Skin epidermis (tissue), 12 donors: ENCODE measurements at regions not wholly inside any gene's neighbourhood (a gene's known extent, or its start where the extent isn't known, plus 50 kb on each side); places are given as distances from the start of the nearest gene placed in this dataset.

Experiments
- H3K27ac ChIP-seq, 21 experiments: fragments of 200-600 bp; sonication (generic) in 11 of 21; one replicate each; pipeline ENCODE4 v1.5.0; 2020; ENCODE audit warnings: mild to moderate bottlenecking in 3 of 21, inconsistent platforms in 2 of 21, moderate library complexity in 2 of 21
- H3K4me3 ChIP-seq, 7 experiments: fragments of 200-600 bp; sonication (generic) in 2 of 7; one replicate each; pipeline ENCODE4 v1.5.0; 2020; ENCODE audit warnings: inconsistent platforms in 2 of 7, mild to moderate bottlenecking in 2 of 7, moderate library complexity in 1 of 7

GRCh38 chr18:34567857-34568256 is 142.2 kb upstream of the DTNA start:
- Histone ChIP-seq H3K4me3 (no peak overlapping the region), H3K27ac (no peak overlapping the region)

DNA sequence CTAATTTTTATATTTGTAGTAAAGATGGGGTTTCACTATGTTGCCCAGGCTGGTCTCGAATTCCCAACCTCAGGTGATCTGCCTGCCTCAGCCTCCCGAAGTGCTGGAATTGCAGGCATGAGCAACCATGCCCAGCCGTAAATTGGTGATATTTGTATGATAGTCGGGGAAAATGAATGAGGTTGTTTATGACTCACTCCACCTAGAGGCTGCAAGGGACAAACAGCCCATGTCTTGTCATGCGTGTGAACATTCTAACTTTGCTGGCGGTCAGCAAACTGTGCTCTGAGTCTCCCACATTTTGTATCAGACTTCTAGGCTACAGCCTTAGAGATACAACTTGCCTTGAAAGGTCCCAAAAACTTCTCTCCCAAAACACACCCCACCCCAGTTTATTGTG is 133.5 kb upstream of the DTNA start:
- H3K27ac ChIP-seq, result no peak overlapping the region

DNA sequence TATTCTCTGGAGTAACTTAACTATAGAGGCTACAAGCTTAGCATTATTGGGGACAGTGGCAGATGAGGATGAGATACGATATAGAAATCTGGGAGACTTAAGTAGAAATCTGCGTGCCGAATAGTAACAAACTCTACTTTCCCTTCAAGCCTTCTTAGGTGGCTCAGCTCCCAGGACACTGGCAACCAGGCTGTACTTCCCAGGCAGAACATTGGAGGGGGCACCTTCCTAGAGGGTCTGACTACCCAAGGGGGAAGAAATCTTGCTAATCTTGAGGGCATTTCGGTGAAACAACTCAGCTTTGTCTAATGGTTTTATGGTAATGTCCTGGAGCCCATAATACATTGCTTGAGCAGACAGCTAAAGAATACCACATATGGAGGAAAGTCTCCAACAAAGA is 126.2 kb upstream of the DTNA start:
- no peak overlapping the region for H3K4me3 ChIP-seq
- no peak overlapping the region for H3K27ac ChIP-seq

More for the DNA sequence above, 133.5 kb upstream of the DTNA start:
- H3K4me3 ChIP-seq, result no peak overlapping the region

GRCh38 chr18:34590503-34590902 is 119.6 kb upstream of the DTNA start:
- H3K4me3 ChIP-seq, result no peak overlapping the region
- H3K27ac ChIP-seq, result no peak overlapping the region

GRCh38 chr18:34591920-34592444 is 118.1 kb upstream of the DTNA start:
- no peak overlapping the region for H3K4me3 ChIP-seq
- H3K27ac ChIP-seq, result no peak overlapping the region

DNA sequence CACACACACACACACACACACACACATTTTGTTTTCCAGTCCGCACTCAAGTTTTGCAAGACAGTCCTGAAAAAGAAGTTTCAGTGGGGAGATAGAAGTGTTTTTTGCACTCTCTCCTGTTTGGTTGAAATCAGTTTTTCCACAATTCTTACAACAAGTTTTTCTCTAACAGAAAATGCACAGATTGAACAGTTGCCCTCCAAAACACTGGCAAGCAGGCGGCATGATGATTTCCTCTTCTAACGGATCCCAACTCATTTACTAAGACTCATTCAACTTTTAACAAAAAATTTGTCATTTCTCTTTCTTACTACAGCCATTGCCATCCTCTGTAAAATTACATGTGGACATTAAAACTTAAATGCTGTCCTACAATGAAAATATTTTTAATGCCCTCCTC is 117.6 kb upstream of the DTNA start:
- no peak overlapping the region for H3K4me3 ChIP-seq

GRCh38 chr18:34592961-34593382 is 117.1 kb upstream of the DTNA start:
- peak overlapping the region in 2 of 21 experiments; percentile 12 to 25 for H3K27ac ChIP-seq
- peak overlapping the region in 2 of 7 experiments; percentile 1 to 11 for H3K4me3 ChIP-seq

More for the DNA sequence above, 117.6 kb upstream of the DTNA start:
- H3K27ac ChIP-seq, result peak overlapping the region in 1 of 21 experiments; percentile 25

GRCh38 chr18:34594266-34594665 is 115.8 kb upstream of the DTNA start:
- H3K4me3 ChIP-seq, result no peak overlapping the region
- H3K27ac ChIP-seq, result no peak overlapping the region

DNA sequence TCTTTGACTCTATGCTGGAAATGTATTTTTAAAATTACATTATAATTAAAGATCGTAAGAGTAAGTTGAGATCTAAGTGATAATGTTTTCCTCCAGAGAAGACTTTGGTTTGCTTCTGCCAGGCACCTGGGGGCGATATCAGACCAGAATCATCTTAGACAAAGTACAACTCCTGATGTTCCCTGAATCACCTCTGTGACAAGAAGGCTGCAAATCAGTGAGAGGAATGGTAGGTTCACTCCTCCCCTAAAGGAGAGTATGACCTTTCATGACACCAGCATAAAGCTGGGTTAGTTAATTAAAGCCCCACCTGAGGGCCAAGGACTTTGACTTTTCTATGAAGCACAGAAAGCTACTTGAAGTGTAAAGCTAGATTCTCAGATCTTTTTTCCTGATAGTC is 114.4 kb upstream of the DTNA start:
- Histone ChIP-seq H3K4me3 (no peak overlapping the region), H3K27ac (no peak overlapping the region)

GRCh38 chr18:34598120-34598635 is 111.9 kb upstream of the DTNA start:
- no peak overlapping the region for H3K4me3 ChIP-seq
- H3K27ac ChIP-seq, result no peak overlapping the region

GRCh38 chr18:34600158-34600557 is 109.9 kb upstream of the DTNA start:
- Histone ChIP-seq H3K4me3 (no peak overlapping the region), H3K27ac (no peak overlapping the region)

DNA sequence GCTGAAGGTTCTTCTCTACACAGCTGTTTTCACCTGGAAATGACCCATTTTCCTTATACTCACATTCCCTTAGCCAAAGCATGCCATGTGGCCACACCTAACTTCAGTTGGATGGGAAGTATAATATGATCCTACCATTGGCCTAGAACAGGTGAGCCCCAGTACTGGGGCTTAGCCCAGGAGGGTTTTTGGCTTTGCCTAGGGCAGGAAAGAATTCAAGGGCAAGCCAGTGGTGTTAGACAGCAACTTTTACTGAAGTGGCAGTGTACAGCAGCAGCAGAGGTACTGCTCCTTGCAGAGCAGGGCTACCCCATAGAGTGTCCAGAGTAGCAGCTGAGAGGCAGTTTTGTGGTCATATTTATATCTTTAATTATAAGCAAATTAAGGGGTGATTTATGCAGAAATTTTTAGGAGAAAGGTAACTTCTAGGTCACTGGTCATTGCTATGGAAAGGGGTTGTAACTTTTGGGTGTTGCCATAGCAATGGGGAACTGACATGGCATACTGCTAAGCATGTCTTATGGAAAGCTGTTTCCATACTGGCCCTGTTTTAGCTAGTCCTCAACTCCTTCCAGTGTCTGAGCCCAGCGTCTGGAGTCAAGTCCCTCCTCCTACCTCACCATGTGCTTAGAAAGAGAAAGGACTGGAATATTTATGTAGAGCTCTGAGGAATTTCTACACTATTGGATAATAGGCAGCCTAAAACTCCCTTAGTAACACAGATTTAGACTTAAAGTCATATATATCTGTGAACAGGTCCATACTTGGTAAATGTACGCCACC is 109.0 kb upstream of the DTNA start:
- Histone ChIP-seq H3K4me3 (no peak overlapping the region), H3K27ac (no peak overlapping the region)

DNA sequence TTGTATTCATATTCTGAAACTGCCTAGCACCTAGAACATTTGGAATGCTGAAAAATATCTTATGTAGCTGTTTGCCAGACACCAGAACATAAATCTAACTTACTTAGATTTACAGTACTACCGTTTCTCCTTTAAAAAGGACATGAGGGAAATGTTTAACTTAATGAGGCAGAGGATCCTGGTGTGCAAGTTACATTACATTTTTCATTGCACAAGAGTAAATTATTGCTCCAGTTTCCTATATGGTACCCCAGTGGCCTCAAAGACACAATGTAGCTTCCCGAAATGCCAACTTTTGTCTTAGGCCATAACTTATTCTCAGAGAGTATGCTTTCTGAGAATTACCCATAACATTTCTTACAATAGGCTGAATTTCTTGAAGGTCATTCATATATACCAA is 105.5 kb upstream of the DTNA start:
- H3K4me3 ChIP-seq, result no peak overlapping the region
- no peak overlapping the region for H3K27ac ChIP-seq

DNA sequence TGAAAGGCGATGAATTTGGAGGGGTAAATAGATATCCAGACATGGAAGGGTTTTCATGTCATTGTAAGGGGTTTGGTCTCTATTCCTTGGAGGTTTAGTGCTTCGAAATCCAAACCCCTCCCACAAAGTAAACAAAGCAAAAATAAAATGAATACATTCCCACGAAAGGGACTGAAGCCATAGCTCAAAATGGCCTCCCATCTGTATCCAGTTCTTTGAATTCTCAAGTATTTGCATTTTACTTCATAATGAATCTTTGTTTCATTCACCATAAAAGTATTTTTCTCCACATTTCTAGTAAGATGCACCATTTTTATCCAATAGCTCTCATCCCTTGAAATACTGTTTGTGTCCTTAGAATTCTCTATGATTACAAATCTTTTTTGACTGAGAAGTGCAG is 103.2 kb upstream of the DTNA start:
- H3K27ac ChIP-seq, result no peak overlapping the region
- H3K4me3 ChIP-seq, result no peak overlapping the region

DNA sequence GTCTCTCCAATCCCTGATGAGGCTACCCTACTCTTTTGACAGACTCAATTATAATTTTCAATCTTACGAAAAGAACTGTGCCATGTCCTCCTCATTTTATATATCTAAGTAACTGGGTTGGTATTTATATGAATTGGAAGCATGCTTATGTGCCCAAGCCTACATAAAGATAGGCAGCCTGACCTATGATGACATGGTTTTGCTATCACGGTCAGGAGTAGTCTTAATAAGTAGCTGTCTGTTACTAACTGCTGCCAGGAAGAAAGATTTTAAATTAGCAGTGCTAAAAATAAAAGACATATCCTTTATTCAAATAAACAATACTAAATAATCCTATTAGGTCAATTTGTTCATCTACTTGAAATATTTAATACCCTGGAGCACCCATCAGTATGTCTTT is 102.0 kb upstream of the DTNA start:
- no peak overlapping the region for H3K4me3 ChIP-seq
- H3K27ac ChIP-seq, result no peak overlapping the region

DNA sequence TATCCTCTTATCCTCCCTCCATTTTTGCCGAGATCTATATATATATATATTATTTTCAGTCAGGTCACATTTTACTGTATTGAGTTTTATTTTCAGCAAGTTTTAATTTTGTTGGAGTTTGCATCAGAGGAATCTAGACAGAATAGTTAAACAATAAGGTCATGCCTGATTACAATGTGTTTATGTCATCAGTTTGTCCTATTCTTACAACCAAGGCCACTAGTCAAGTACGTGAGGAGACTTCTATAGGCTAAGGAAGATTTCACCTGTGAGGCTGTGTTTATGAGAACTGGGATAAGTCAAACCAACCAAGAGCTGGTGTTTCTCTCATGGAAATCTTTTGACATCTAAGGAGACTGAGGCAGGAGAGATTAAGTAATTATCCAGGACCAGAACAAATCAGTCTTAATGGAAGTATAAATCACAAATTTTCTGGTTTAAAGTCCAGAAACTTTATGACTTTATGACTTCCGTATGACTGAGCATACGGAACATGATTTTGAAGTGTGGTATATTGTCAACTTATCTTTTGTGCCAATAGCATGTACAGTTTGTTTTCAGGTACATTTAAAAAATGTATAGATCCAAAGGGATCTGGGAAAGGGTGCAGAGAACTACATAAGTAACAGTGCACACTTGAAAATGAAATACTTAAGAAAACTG is 100.0 kb upstream of the DTNA start:
- Histone ChIP-seq H3K4me3 (no peak overlapping the region), H3K27ac (no peak overlapping the region)

DNA sequence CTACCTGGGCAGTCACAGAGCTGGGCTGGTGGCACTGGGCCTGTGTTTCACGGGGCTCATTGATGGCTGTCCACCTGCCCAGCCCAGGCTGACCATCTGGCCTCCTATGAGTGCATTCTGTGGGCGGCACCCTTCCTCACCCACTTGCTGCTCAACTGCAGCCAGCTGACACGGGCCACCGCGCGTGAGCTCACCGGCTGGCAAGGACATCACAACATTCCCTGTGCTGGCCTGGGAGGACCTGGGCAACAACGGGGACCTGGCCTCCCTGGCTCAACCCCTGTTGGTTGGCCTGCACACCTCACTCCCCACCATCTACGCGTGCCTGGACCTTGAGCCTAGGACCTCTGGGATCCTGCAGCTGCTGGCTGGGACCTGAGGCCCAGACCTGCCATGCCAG is 98.2 kb upstream of the DTNA start:
- Histone ChIP-seq H3K27ac (no peak overlapping the region), H3K4me3 (no peak overlapping the region)

DNA sequence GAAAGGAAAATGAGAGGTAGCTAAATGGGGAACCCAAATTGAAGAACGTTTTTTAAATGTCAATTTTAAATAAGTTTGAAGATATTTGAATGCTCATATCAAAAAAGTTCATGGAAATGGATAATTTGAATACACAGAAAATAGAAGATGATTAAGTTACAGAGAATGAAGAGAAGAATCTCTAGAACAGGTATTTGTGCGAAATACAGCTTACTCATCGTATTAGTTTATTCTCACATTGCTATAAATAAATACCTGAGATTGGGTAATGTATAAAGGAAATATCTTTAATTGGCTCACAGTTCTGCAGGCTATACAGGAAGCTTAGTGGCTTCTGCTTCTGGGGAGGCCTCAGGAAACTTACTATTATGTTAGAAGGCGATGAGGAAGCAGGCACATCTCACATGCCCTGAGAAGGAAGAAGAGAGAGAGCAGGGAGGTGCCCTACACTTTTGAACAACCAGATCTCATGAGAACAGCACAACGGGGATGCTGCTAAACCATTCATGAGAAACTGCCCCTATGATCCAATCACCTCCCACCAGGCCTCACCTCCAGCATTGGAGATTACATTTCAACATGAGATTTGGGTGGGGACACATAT is 89.7 kb upstream of the DTNA start:
- no peak overlapping the region for H3K27ac ChIP-seq
- H3K4me3 ChIP-seq, result no peak overlapping the region

DNA sequence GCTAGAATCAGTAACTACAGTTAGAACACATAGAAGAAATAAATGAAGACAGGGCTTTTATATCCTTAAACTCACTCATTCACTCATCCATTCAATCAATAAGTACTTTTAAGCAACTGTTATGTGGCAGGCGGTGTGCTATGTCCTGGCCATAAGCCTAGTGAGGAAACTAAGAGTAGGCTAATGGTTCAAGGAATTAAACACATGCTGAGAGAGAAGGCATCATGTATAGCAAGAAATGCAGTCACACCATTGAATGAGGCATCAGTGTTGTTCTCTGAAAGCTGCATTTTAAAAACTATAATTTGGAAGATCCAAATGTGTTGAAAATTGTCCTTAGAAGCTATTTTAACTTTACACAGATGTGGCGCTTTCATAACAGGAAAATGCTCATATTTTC is 86.5 kb upstream of the DTNA start:
- Histone ChIP-seq H3K27ac (no peak overlapping the region), H3K4me3 (no peak overlapping the region)

- Histone ChIP-seq H3K27ac (no peak overlapping the region), H3K4me3 (no peak overlapping the region)
Measured at GRCh38 chr18:34624551-34624950, 85.5 kb upstream of the DTNA start.
